Left lung (tissue), 4 donors: ENCODE measurements at regions not wholly inside any gene's neighbourhood (a gene's known extent, or its start where the extent isn't known, plus 50 kb on each side); places are given as distances from the start of the nearest gene placed in this dataset.
A peak's percentile ranks its signal among the peaks of the same experiment; 100 is the strongest.

Experiments used
- ATAC-seq: fragments of 200-7000 bp; cut with Tn5 transposase; one replicate; pipeline ENCODE4 v1.9.1; 2020; ENCODE audit warnings: moderate library complexity
- DNase-seq, 4 donors: peaks; one replicate each; pipeline ENCODE4 v3.0.0-alpha.2; 2013 to 2020
- H3K27ac ChIP-seq, 2 donors: fragments of 200-600 bp; sonication (generic) in 1 of 2; one replicate each; pipeline versions ENCODE4 v1.5.0 to v1.8.0; 2020 to 2021
- H3K27me3 ChIP-seq, 2 donors: fragments of 200-600 bp; sonication (generic) in 1 of 2; one replicate each; pipeline versions ENCODE4 v1.5.0 to v1.8.0; 2020 to 2021
- H3K36me3 ChIP-seq, 2 donors: fragments of 200-600 bp; sonication (generic) in 1 of 2; one replicate each; pipeline versions ENCODE4 v1.5.0 to v1.8.0; 2020 to 2021
- H3K4me1 ChIP-seq, 2 donors: fragments of 200-600 bp; one replicate each; pipeline ENCODE4 v1.8.0; 2021
- H3K4me3 ChIP-seq, 2 donors: fragments of 200-600 bp; sonication (generic) in 1 of 2; one replicate each; pipeline versions ENCODE4 v1.5.0 to v1.8.0; 2020 to 2021; ENCODE audit warnings: mild to moderate bottlenecking in 1 of 2
- H3K9me3 ChIP-seq, 2 donors: fragments of 200-600 bp; sonication (generic) in 1 of 2; one replicate each; pipeline versions ENCODE4 v1.5.0 to v1.8.0; 2020 to 2021
- intact Hi-C, 2 donors: fragments of 100-400 bp; cut with DNase I; formaldehyde crosslinking; loops; one replicate each; pipeline versions ENCODE4 v1.11.2 to v1.14.2; 2022
- TF ChIP-seq, protein P1 (sequence below), 2 donors: fragments of 200-600 bp; sonication (generic) in 1 of 2; IDR thresholded peaks; one replicate each; pipeline versions ENCODE4 v1.5.0 to v1.8.0; 2021; ENCODE audit warnings: antibody characterized with exemption in 2 of 2
- donor health status: DM: no; HTN: yes; CAD: no.
- donor health status: DM: no; HTN: no; CAD: no.

DNA sequence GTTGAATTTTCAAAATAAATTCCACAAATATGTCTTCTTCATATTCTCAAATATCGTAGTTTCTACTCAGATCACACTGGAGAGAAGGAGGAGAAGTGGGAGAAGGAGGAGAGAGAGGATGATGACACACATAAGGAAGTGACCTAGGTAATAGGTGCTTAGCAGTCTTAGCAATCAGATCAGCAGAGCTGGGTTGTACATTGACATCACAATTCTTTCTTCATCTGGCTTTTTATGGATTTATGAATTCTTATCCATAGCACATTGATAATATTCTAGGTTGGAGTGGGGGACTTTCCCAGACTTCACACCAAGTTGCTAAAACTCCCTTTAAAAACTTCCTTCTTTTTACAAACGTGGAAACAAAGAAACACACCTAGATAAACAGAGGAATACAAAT is 86.9 kb downstream of the FGF9 start:
- TF ChIP-seq, protein P1, sequence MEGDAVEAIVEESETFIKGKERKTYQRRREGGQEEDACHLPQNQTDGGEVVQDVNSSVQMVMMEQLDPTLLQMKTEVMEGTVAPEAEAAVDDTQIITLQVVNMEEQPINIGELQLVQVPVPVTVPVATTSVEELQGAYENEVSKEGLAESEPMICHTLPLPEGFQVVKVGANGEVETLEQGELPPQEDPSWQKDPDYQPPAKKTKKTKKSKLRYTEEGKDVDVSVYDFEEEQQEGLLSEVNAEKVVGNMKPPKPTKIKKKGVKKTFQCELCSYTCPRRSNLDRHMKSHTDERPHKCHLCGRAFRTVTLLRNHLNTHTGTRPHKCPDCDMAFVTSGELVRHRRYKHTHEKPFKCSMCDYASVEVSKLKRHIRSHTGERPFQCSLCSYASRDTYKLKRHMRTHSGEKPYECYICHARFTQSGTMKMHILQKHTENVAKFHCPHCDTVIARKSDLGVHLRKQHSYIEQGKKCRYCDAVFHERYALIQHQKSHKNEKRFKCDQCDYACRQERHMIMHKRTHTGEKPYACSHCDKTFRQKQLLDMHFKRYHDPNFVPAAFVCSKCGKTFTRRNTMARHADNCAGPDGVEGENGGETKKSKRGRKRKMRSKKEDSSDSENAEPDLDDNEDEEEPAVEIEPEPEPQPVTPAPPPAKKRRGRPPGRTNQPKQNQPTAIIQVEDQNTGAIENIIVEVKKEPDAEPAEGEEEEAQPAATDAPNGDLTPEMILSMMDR (IDR thresholded peaks at IDR 0.05): no peak
- Histone ChIP-seq H3K4me3 (no peak overlapping the region), H3K36me3 (no peaks in the 10 kb centered on the region), H3K4me1 (no peaks in the 10 kb centered on the region), H3K27me3 (no peaks in the 10 kb centered on the region), H3K9me3 (no peaks in the 10 kb centered on the region), H3K27ac (no peak overlapping the region)
- intact Hi-C loops: no loop called here
- no peak for DNase-seq
- ATAC-seq: no peak

DNA sequence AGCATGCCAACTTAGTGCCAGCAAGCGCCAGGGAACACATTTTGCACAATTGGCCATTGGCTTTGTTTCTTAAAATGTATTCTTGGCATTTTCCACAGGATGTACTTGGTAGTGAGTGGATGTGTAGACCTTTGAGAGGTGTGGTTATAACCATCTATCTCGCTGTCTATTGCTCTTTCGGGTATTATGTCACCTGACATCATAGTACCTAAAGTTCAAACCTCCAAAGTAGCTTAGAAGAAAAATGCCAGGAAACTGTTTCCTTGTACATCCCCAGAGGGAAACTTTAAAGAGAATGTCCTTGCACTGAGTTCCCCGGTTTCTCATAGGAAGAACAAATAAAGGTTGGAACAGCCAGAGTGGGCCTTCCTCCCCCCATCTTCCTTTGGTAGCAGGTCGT is 87.6 kb downstream of the FGF9 start:
- H3K9me3 ChIP-seq: no peaks in the 10 kb centered on the region
- H3K4me3 ChIP-seq: no peak overlapping the region
- DNase-seq: no peak
- TF ChIP-seq, protein P1 (IDR thresholded peaks at IDR 0.05): no peak
- H3K27ac ChIP-seq: no peak overlapping the region
- intact Hi-C loops: no loop called here
- ATAC-seq: no peak
- H3K36me3 ChIP-seq: no peaks in the 10 kb centered on the region
- no peaks in the 10 kb centered on the region for H3K27me3 ChIP-seq
- H3K4me1 ChIP-seq: no peaks in the 10 kb centered on the region

- Histone ChIP-seq H3K27ac (no peak overlapping the region), H3K27me3 (no peaks in the 10 kb centered on the region), H3K9me3 (no peaks in the 10 kb centered on the region), H3K4me3 (no peak overlapping the region), H3K4me1 (no peaks in the 10 kb centered on the region), H3K36me3 (no peaks in the 10 kb centered on the region)
- ATAC-seq (peak; percentile 86), DNase-seq (peak in 1 of 4 donors; percentile 51)
- TF ChIP-seq, protein P1 (IDR thresholded peaks at IDR 0.05): no peak
- intact Hi-C loops: no loop called here
Observed at GRCh38 chr13:21759463-21759862, 88.6 kb downstream of the FGF9 start.

- DNase-seq: no peak
- intact Hi-C loops: no loop called here
- ATAC-seq: peak; percentile 68
- Histone ChIP-seq H3K27ac (no peak overlapping the region), H3K4me3 (no peak overlapping the region), H3K27me3 (no peaks in the 10 kb centered on the region), H3K9me3 (no peaks in the 10 kb centered on the region), H3K4me1 (no peaks in the 10 kb centered on the region), H3K36me3 (no peaks in the 10 kb centered on the region)
- TF ChIP-seq, protein P1 (IDR thresholded peaks at IDR 0.05): no peak
Observed at GRCh38 chr13:21759911-21760310, 89.0 kb downstream of the FGF9 start.

DNA sequence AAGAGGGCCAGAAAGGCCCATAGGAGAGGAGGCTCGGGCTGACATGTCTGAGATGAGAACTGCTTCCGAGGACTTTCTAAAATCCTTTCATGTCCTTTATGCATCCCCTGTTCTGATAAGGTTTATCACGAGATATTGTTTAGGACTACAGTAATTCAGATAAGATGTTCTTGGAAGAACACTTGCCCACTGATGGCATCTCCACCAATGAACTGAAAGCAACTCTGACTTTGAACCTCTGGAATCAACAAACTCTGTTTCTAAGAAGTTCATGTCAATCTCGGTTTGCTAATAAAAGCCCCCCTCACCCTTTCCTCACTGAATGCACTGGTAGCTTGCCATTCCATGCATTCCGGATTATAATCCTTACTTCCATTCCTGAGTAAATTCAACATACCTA is 90.9 kb downstream of the FGF9 start:
- Histone ChIP-seq H3K27ac (no peak overlapping the region), H3K4me3 (no peak overlapping the region), H3K27me3 (no peaks in the 10 kb centered on the region), H3K4me1 (no peaks in the 10 kb centered on the region), H3K36me3 (no peaks in the 10 kb centered on the region), H3K9me3 (no peaks in the 10 kb centered on the region)
- DNase-seq (no peak), ATAC-seq (no peak)
- TF ChIP-seq, protein P1 (IDR thresholded peaks at IDR 0.05): no peak
- intact Hi-C loops: no loop called here
